GM23338 (cell line): ENCODE measurements at regions not wholly inside any gene's neighbourhood (a gene's known extent, or its start where the extent isn't known, plus 50 kb on each side); places are given as distances from the start of the nearest gene placed in this dataset.

Source experiments
- ATAC-seq: fragments of 200-7000 bp; cut with Tn5 transposase; 3 replicates; pipeline ENCODE4 v1.9.1; 2020
- DNase-seq: peaks from one replicate; pipeline ENCODE4 v3.0.0-alpha.2; 2015; ENCODE audit warnings: low spot score
- H2AFZ ChIP-seq: fragments of 200-600 bp; sonication (generic); 2 replicates; pipeline ENCODE4 v1.8.0; 2016; ENCODE audit warnings: antibody characterized with exemption, mild to moderate bottlenecking, moderate library complexity
- H3F3A ChIP-seq: fragments of 200-600 bp; sonication (generic); replicated peaks from 2 replicates; pipeline ENCODE4 v1.8.0; 2017; ENCODE audit warnings: antibody characterized with exemption, mixed run types, low read depth
- H3K27ac ChIP-seq: fragments of 200-600 bp; sonication (generic); 2 replicates; pipeline ENCODE4 v1.6.1; 2016; ENCODE audit warnings: low read depth
- H3K27me3 ChIP-seq: fragments of 200-600 bp; sonication (generic); 2 replicates; pipeline ENCODE4 v1.8.0; 2016; ENCODE audit warnings: mild to moderate bottlenecking, mixed run types, moderate library complexity; ENCODE audit not compliant: insufficient read depth
- H3K36me3 ChIP-seq: fragments of 200-600 bp; sonication (generic); 2 replicates; pipeline ENCODE4 v1.8.0; 2016; ENCODE audit warnings: mild to moderate bottlenecking; ENCODE audit not compliant: insufficient read depth
- H3K4me1 ChIP-seq: fragments of 200-600 bp; sonication (generic); 2 replicates; pipeline ENCODE4 v1.8.0; 2016; ENCODE audit warnings: mild to moderate bottlenecking, moderate library complexity; ENCODE audit not compliant: insufficient read depth
- H3K4me2 ChIP-seq: fragments of 200-600 bp; sonication (generic); 2 replicates; pipeline ENCODE4 v1.7.1; 2017; ENCODE audit warnings: mixed run types
- H3K4me3 ChIP-seq: fragments of 200-600 bp; sonication (generic); 2 replicates; pipeline ENCODE4 v1.6.1; 2016; ENCODE audit warnings: mixed run types
- H3K79me2 ChIP-seq: fragments of 200-600 bp; sonication (generic); replicated peaks from 2 replicates; pipeline ENCODE4 v1.8.0; 2017; ENCODE audit warnings: mild to moderate bottlenecking; ENCODE audit not compliant: insufficient read depth
- H3K9me2 ChIP-seq: fragments of 200-600 bp; sonication (generic); 2 replicates; pipeline ENCODE4 v1.8.0; 2017; ENCODE audit not compliant: insufficient read depth
- H4K20me1 ChIP-seq: fragments of 200-600 bp; sonication (generic); replicated peaks from 2 replicates; pipeline ENCODE4 v1.8.0; 2017; ENCODE audit warnings: mild to moderate bottlenecking; ENCODE audit not compliant: insufficient read depth
- H3K27ac Mint-ChIP-seq: 2 replicates; pipeline ENCODE4 v1.8.0; 2020; ENCODE audit warnings: inconsistent platforms, mild to moderate bottlenecking, moderate library complexity, mixed read lengths
- H3K27me3 Mint-ChIP-seq: 3 replicates; pipeline ENCODE4 v1.8.0; 2022; ENCODE audit warnings: low read depth, mild to moderate bottlenecking, moderate library complexity, mixed read lengths, inconsistent platforms; ENCODE audit not compliant: insufficient read depth, poor library complexity
- H3K36me3 Mint-ChIP-seq: 3 replicates; pipeline ENCODE4 v1.8.0; 2021; ENCODE audit warnings: low read depth, mild to moderate bottlenecking, inconsistent platforms, moderate library complexity, mixed read lengths
- H3K4me1 Mint-ChIP-seq: 3 replicates; pipeline ENCODE4 v1.8.0; 2020; ENCODE audit warnings: mild to moderate bottlenecking, inconsistent platforms, mixed read lengths
- H3K4me3 Mint-ChIP-seq: 3 replicates; pipeline ENCODE4 v1.8.0; 2021; ENCODE audit warnings: moderate library complexity, mild to moderate bottlenecking, inconsistent platforms, mixed read lengths
- H3K9me3 Mint-ChIP-seq: 3 replicates; pipeline ENCODE4 v1.8.0; 2020; ENCODE audit warnings: moderate library complexity, mild to moderate bottlenecking, inconsistent platforms, mixed read lengths
- CREB1 ChIP-seq: fragments of 250-450 bp; sonication (Bioruptor Pico); IDR thresholded peaks from 2 replicates; pipeline ENCODE4 v1.5.0; 2020; ENCODE audit warnings: low read depth, mild to moderate bottlenecking, moderate library complexity
- EZH2 ChIP-seq: fragments of 200-600 bp; sonication (generic); IDR thresholded peaks from one replicate; pipeline ENCODE4 v1.8.0; 2017; ENCODE audit warnings: antibody characterized with exemption, mild to moderate bottlenecking, low read depth; ENCODE audit not compliant: unreplicated experiment
- EZH2phosphoT487 ChIP-seq: fragments of 200-600 bp; sonication (generic); IDR thresholded peaks from one replicate; pipeline ENCODE4 v1.8.1; 2018; ENCODE audit warnings: antibody characterized with exemption; ENCODE audit not compliant: unreplicated experiment
- JUNB ChIP-seq: IDR thresholded peaks from one replicate; pipeline ENCODE4 v1.6.1; 2016; ENCODE audit warnings: antibody characterized with exemption; ENCODE audit not compliant: unreplicated experiment
- NANOG ChIP-seq: IDR thresholded peaks from 2 replicates; pipeline ENCODE4 v1.6.1; 2016; ENCODE audit warnings: antibody characterized with exemption, borderline replicate concordance
- POLR2AphosphoS5 ChIP-seq: IDR thresholded peaks from 2 replicates; pipeline ENCODE4 v1.6.1; 2016; ENCODE audit warnings: antibody characterized with exemption, low read depth
- STAT1 ChIP-seq: IDR thresholded peaks from one replicate; pipeline ENCODE4 v1.6.1; 2016; ENCODE audit warnings: antibody characterized with exemption; ENCODE audit not compliant: unreplicated experiment
- ZNF114 ChIP-seq: fragments of 250-450 bp; sonication (Bioruptor Pico); IDR thresholded peaks from 2 replicates; pipeline ENCODE4 v1.5.0; 2020; ENCODE audit warnings: mild to moderate bottlenecking, moderate library complexity
- ZNF331 ChIP-seq: fragments of 250-450 bp; sonication (Bioruptor Pico); IDR thresholded peaks from 2 replicates; pipeline ENCODE4 v1.5.0; 2020; ENCODE audit warnings: low read depth, mild to moderate bottlenecking, moderate library complexity
- TF ChIP-seq, protein P1 (sequence below), 2 experiments: fragments of 200-600 bp in 1 of 2; sonication (generic) in 1 of 2; conservative IDR thresholded peaks; 2 replicates each; pipeline versions ENCODE4 v1.5.1 to v1.6.1; 2016 to 2017; ENCODE audit warnings: antibody characterized with exemption in 2 of 2, low read depth in 2 of 2, mild to moderate bottlenecking in 2 of 2, moderate library complexity in 1 of 2
- TF ChIP-seq, protein P2 (sequence below): IDR thresholded peaks from 2 replicates; pipeline ENCODE4 v1.6.1; 2016; ENCODE audit warnings: antibody characterized with exemption
- TF ChIP-seq, protein P3 (sequence below): IDR thresholded peaks from one replicate; pipeline ENCODE4 v1.6.1; 2018; ENCODE audit warnings: antibody characterized with exemption; ENCODE audit not compliant: unreplicated experiment
- TF ChIP-seq, protein P4 (sequence below): fragments of 250-450 bp; sonication (Bioruptor Pico); IDR thresholded peaks from 2 replicates; pipeline ENCODE4 v1.5.0; 2020; ENCODE audit warnings: mild to moderate bottlenecking, moderate library complexity

DNA sequence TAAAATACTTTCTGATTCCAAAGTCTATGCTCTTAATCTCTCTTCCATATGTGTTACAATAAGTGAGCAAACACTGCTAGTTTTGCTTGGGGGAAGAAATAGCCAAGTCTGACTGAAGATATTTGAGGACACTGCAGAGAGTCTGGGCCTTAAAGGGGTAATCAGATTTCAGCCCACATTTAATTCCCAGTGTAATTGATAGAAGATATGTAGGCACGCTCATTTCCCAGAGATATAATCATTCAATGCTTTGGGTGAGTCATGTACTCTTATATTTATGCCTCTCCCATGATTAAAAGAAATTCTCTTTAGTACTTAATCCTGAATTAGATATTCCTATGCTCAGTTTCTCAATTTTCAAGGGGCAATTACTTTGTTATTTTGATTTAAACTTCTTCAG is 178.1 kb upstream of the POM121L12 start:
- TF ChIP-seq EZH2phosphoT487 (no peak), STAT1 (no peak), ZNF114 (CRISPR knock-in tag) (no peak), NANOG (no peak), POLR2AphosphoS5 (no peak), CREB1 (no peak), JUNB (no peak), ZNF331 (no peak), EZH2 (no peak)
- TF ChIP-seq, protein P1, sequence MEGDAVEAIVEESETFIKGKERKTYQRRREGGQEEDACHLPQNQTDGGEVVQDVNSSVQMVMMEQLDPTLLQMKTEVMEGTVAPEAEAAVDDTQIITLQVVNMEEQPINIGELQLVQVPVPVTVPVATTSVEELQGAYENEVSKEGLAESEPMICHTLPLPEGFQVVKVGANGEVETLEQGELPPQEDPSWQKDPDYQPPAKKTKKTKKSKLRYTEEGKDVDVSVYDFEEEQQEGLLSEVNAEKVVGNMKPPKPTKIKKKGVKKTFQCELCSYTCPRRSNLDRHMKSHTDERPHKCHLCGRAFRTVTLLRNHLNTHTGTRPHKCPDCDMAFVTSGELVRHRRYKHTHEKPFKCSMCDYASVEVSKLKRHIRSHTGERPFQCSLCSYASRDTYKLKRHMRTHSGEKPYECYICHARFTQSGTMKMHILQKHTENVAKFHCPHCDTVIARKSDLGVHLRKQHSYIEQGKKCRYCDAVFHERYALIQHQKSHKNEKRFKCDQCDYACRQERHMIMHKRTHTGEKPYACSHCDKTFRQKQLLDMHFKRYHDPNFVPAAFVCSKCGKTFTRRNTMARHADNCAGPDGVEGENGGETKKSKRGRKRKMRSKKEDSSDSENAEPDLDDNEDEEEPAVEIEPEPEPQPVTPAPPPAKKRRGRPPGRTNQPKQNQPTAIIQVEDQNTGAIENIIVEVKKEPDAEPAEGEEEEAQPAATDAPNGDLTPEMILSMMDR (conservative IDR thresholded peaks at IDR 0.05; ENCODE audit: low read depth in 2 of 2): no peak
- TF ChIP-seq, protein P2, sequence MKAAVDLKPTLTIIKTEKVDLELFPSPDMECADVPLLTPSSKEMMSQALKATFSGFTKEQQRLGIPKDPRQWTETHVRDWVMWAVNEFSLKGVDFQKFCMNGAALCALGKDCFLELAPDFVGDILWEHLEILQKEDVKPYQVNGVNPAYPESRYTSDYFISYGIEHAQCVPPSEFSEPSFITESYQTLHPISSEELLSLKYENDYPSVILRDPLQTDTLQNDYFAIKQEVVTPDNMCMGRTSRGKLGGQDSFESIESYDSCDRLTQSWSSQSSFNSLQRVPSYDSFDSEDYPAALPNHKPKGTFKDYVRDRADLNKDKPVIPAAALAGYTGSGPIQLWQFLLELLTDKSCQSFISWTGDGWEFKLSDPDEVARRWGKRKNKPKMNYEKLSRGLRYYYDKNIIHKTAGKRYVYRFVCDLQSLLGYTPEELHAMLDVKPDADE: no peak
- TF ChIP-seq, protein P3, sequence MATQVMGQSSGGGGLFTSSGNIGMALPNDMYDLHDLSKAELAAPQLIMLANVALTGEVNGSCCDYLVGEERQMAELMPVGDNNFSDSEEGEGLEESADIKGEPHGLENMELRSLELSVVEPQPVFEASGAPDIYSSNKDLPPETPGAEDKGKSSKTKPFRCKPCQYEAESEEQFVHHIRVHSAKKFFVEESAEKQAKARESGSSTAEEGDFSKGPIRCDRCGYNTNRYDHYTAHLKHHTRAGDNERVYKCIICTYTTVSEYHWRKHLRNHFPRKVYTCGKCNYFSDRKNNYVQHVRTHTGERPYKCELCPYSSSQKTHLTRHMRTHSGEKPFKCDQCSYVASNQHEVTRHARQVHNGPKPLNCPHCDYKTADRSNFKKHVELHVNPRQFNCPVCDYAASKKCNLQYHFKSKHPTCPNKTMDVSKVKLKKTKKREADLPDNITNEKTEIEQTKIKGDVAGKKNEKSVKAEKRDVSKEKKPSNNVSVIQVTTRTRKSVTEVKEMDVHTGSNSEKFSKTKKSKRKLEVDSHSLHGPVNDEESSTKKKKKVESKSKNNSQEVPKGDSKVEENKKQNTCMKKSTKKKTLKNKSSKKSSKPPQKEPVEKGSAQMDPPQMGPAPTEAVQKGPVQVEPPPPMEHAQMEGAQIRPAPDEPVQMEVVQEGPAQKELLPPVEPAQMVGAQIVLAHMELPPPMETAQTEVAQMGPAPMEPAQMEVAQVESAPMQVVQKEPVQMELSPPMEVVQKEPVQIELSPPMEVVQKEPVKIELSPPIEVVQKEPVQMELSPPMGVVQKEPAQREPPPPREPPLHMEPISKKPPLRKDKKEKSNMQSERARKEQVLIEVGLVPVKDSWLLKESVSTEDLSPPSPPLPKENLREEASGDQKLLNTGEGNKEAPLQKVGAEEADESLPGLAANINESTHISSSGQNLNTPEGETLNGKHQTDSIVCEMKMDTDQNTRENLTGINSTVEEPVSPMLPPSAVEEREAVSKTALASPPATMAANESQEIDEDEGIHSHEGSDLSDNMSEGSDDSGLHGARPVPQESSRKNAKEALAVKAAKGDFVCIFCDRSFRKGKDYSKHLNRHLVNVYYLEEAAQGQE: no peak
- TF ChIP-seq, protein P4, sequence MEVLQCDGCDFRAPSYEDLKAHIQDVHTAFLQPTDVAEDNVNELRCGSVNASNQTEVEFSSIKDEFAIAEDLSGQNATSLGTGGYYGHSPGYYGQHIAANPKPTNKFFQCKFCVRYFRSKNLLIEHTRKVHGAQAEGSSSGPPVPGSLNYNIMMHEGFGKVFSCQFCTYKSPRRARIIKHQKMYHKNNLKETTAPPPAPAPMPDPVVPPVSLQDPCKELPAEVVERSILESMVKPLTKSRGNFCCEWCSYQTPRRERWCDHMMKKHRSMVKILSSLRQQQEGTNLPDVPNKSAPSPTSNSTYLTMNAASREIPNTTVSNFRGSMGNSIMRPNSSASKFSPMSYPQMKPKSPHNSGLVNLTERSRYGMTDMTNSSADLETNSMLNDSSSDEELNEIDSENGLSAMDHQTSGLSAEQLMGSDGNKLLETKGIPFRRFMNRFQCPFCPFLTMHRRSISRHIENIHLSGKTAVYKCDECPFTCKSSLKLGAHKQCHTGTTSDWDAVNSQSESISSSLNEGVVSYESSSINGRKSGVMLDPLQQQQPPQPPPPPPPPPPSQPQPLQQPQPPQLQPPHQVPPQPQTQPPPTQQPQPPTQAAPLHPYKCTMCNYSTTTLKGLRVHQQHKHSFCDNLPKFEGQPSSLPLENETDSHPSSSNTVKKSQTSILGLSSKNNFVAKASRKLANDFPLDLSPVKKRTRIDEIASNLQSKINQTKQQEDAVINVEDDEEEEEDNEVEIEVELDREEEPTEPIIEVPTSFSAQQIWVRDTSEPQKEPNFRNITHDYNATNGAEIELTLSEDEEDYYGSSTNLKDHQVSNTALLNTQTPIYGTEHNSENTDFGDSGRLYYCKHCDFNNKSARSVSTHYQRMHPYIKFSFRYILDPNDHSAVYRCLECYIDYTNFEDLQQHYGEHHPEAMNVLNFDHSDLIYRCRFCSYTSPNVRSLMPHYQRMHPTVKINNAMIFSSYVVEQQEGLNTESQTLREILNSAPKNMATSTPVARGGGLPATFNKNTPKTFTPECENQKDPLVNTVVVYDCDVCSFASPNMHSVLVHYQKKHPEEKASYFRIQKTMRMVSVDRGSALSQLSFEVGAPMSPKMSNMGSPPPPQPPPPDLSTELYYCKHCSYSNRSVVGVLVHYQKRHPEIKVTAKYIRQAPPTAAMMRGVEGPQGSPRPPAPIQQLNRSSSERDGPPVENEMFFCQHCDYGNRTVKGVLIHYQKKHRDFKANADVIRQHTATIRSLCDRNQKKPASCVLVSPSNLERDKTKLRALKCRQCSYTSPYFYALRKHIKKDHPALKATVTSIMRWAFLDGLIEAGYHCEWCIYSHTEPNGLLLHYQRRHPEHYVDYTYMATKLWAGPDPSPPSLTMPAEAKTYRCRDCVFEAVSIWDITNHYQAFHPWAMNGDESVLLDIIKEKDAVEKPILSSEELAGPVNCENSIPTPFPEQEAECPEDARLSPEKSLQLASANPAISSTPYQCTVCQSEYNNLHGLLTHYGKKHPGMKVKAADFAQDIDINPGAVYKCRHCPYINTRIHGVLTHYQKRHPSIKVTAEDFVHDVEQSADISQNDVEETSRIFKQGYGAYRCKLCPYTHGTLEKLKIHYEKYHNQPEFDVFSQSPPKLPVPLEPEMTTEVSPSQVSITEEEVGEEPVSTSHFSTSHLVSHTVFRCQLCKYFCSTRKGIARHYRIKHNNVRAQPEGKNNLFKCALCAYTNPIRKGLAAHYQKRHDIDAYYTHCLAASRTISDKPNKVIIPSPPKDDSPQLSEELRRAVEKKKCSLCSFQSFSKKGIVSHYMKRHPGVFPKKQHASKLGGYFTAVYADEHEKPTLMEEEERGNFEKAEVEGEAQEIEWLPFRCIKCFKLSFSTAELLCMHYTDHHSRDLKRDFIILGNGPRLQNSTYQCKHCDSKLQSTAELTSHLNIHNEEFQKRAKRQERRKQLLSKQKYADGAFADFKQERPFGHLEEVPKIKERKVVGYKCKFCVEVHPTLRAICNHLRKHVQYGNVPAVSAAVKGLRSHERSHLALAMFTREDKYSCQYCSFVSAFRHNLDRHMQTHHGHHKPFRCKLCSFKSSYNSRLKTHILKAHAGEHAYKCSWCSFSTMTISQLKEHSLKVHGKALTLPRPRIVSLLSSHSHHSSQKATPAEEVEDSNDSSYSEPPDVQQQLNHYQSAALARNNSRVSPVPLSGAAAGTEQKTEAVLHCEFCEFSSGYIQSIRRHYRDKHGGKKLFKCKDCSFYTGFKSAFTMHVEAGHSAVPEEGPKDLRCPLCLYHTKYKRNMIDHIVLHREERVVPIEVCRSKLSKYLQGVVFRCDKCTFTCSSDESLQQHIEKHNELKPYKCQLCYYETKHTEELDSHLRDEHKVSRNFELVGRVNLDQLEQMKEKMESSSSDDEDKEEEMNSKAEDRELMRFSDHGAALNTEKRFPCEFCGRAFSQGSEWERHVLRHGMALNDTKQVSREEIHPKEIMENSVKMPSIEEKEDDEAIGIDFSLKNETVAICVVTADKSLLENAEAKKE (CRISPR knock-in tag): no peak
- H3K4me3 Mint-ChIP-seq: no peak overlapping the region
- Histone ChIP-seq H3F3A (no peaks in the 10 kb centered on the region), H3K4me2 (no peak overlapping the region), H3K4me1 (no peaks in the 10 kb centered on the region), H3K27ac (no peak overlapping the region), H2AFZ (no peak overlapping the region), H3K4me3 (no peak overlapping the region), H3K79me2 (no peaks in the 10 kb centered on the region), H3K9me2 (no peaks in the 10 kb centered on the region; the same call in 1 of the 2 replicates), H4K20me1 (no peaks in the 10 kb centered on the region), H3K36me3 (no peaks in the 10 kb centered on the region), H3K27me3 (no peaks in the 10 kb centered on the region)
- DNase-seq: no peak
- peaks cover 3% of the 10 kb centered on the region; the same call in 1 of the 3 replicates for H3K4me1 Mint-ChIP-seq
- no peak overlapping the region for H3K27ac Mint-ChIP-seq
- H3K9me3 Mint-ChIP-seq: no peaks in the 10 kb centered on the region
- H3K27me3 Mint-ChIP-seq: peaks cover 1% of the 10 kb centered on the region
- H3K36me3 Mint-ChIP-seq: no peaks in the 10 kb centered on the region
- ATAC-seq: no peak
